SK-N-SH (cell line): ENCODE measurements at regions not wholly inside any gene's neighbourhood (a gene's known extent, or its start where the extent isn't known, plus 50 kb on each side); places are given as distances from the start of the nearest gene placed in this dataset.

ENCODE experiments used
- CTCF ChIP-seq: fragments of 200-600 bp; sonication (generic); IDR thresholded peaks from 2 replicates; pipeline ENCODE4 v1.6.1; 2017; ENCODE audit warnings: antibody characterized with exemption, mild to moderate bottlenecking, moderate library complexity
- EP300 ChIP-seq, 2 experiments: IDR thresholded peaks; 2 replicates each; pipeline versions ENCODE4 v1.4.0 to v1.6.1; 2012; ENCODE audit warnings: borderline replicate concordance in 1 of 2, low read depth in 1 of 2, low read length in 1 of 2
- FOSL2 ChIP-seq: IDR thresholded peaks from 2 replicates; pipeline ENCODE4 v1.4.0; 2012; ENCODE audit warnings: low read depth, mild to moderate bottlenecking, moderate library complexity, borderline replicate concordance
- FOXM1 ChIP-seq: IDR thresholded peaks from 2 replicates; pipeline ENCODE4 v1.4.0; 2012; ENCODE audit warnings: low read depth, mild to moderate bottlenecking
- POLR2AphosphoS5 ChIP-seq: IDR thresholded peaks from 2 replicates; pipeline ENCODE4 v1.6.1; 2012; ENCODE audit warnings: low read depth, low read length
- RAD21 ChIP-seq: IDR thresholded peaks from 2 replicates; pipeline ENCODE4 v1.6.1; 2012; ENCODE audit warnings: mild to moderate bottlenecking, low read length
- SIN3A ChIP-seq: IDR thresholded peaks from 2 replicates; pipeline ENCODE4 v1.6.1; 2012; ENCODE audit warnings: low read depth, mild to moderate bottlenecking, low read length, moderate library complexity, borderline replicate concordance
- TAF1 ChIP-seq: IDR thresholded peaks from 2 replicates; pipeline ENCODE4 v1.6.1; 2012; ENCODE audit warnings: low read depth, mild to moderate bottlenecking, low read length, moderate library complexity, borderline replicate concordance
- USF1 ChIP-seq: IDR thresholded peaks from 2 replicates; pipeline ENCODE4 v1.4.0; 2012; ENCODE audit warnings: low read depth, borderline replicate concordance
- TF ChIP-seq, protein P1 (sequence below): IDR thresholded peaks from 2 replicates; pipeline ENCODE4 v1.4.0; 2012; ENCODE audit warnings: low read depth
- TF ChIP-seq, protein P2 (sequence below): fragments of 150-350 bp; IDR thresholded peaks from 2 replicates; pipeline ENCODE4 v1.6.1; 2017; ENCODE audit warnings: antibody characterized with exemption, low read length, low read depth, borderline replicate concordance

DNA sequence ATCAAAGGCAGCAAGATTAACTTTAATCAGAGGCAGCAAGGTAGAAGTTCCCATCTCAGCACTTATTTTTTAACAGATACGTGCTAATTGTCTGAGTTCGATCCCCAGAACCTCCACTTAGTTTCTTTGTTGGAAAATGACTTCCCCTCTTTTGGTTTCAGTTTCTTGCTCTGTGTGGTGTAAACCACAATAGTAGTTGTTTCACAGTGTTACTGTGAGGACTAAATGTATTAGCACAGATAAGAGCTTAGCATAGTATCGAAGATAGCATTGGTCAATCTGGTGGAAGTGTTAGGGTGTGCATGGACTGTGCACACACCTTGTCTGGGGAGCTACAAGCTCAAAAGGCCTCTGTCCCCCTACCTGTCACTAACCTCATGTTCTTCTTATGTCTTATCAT lies 988.3 kb upstream of the GYPC start:
- TF ChIP-seq CTCF = no peak
- TF ChIP-seq, protein P1, sequence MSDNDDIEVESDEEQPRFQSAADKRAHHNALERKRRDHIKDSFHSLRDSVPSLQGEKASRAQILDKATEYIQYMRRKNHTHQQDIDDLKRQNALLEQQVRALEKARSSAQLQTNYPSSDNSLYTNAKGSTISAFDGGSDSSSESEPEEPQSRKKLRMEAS = no peak
- no peak for TF ChIP-seq USF1
- no peak for TF ChIP-seq SIN3A
- no peak for TF ChIP-seq TAF1
- no peak for TF ChIP-seq POLR2AphosphoS5
- TF ChIP-seq RAD21 = no peak
- TF ChIP-seq, protein P2, sequence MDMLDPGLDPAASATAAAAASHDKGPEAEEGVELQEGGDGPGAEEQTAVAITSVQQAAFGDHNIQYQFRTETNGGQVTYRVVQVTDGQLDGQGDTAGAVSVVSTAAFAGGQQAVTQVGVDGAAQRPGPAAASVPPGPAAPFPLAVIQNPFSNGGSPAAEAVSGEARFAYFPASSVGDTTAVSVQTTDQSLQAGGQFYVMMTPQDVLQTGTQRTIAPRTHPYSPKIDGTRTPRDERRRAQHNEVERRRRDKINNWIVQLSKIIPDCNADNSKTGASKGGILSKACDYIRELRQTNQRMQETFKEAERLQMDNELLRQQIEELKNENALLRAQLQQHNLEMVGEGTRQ = no peak
- TF ChIP-seq EP300 (IDR thresholded peaks at IDR 0.05; ENCODE audit: borderline replicate concordance in 1 of 2, low read depth in 1 of 2, low read length in 1 of 2) = no peak
- no peak for TF ChIP-seq FOSL2
- TF ChIP-seq FOXM1 = no peak
